ENCODE measurements at regions not wholly inside any gene's neighbourhood (a gene's known extent, or its start where the extent isn't known, plus 50 kb on each side); places are given as distances from the start of the nearest gene placed in this dataset.

DNA sequence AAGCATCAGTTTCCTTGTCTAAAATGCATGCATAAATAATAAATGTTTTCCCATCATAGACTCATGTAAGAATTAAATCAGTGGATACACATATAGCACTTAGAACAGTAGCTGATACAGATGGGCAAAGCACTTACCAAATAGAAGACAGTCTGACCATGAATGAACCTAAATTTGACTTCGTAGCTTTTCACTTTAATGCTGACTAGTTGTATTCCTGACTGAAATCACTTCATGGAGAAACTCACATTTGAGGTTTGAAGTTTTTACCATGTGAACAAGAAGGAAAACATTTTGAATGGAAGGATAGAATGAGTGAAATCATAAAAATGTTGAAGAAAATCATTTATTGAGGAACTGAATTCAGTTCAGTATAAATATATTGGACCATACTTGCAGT lies 68.8 kb upstream of the TMCO5A start:
- H3K9me3 ChIP-seq (ENCODE audit: control insufficient read depth in 2 of 2, low read length in 2 of 2) = no peaks in the 10 kb centered on the region
- DNase-seq (no peak), ATAC-seq (ENCODE audit: low read depth in 2 of 2) (no peak)
- H3K27me3 ChIP-seq (ENCODE audit: control insufficient read depth, insufficient read depth, low read length) = no peaks in the 10 kb centered on the region
- no peak overlapping the region for H3K4me3 Mint-ChIP-seq
- no peaks in the 10 kb centered on the region for H3K4me1 ChIP-seq (ENCODE audit: control insufficient read depth, insufficient read depth, low read length, poor library complexity, severe bottlenecking)
- H3K27ac ChIP-seq (ENCODE audit: insufficient read depth, low read length, poor library complexity, severe bottlenecking) = no peak overlapping the region
- no peaks in the 10 kb centered on the region for H3K4me1 Mint-ChIP-seq
- peaks cover 0 to 5% (median 1%) of the 10 kb centered on the region in 7 donors for H3K9me3 Mint-ChIP-seq
- H3K36me3 Mint-ChIP-seq = no peaks in the 10 kb centered on the region
- no peaks in the 10 kb centered on the region for H3K36me3 ChIP-seq (ENCODE audit: control insufficient read depth, insufficient read depth, low read length)
- no peak overlapping the region for H3K27ac Mint-ChIP-seq
- no peak overlapping the region for H3K4me3 ChIP-seq (ENCODE audit: low read depth, low read length)
- no peaks in the 10 kb centered on the region for H3K27me3 Mint-ChIP-seq

- Histone ChIP-seq H3K27ac (ENCODE audit: insufficient read depth, low read length, poor library complexity, severe bottlenecking) (no peak overlapping the region), H3K27me3 (ENCODE audit: control insufficient read depth, insufficient read depth, low read length) (peaks cover 3% of the 10 kb centered on the region), H3K4me1 (ENCODE audit: control insufficient read depth, insufficient read depth, low read length, poor library complexity, severe bottlenecking) (no peaks in the 10 kb centered on the region), H3K9me3 (ENCODE audit: control insufficient read depth in 2 of 2, low read length in 2 of 2) (no peaks in the 10 kb centered on the region), H3K36me3 (ENCODE audit: control insufficient read depth, insufficient read depth, low read length) (no peaks in the 10 kb centered on the region), H3K4me3 (ENCODE audit: low read depth, low read length) (no peak overlapping the region)
- H3K9me3 Mint-ChIP-seq = no peaks in the 10 kb centered on the region
- DNase-seq (no peak), ATAC-seq (ENCODE audit: low read depth in 2 of 2) (no peak)
- H3K27me3 Mint-ChIP-seq = peaks cover 8% of the 10 kb centered on the region
- H3K4me1 Mint-ChIP-seq = no peaks in the 10 kb centered on the region
- H3K4me3 Mint-ChIP-seq = no peak overlapping the region
- no peaks in the 10 kb centered on the region for H3K36me3 Mint-ChIP-seq
- H3K27ac Mint-ChIP-seq = no peak overlapping the region
Measured at GRCh38 chr15:37870711-37871110, 63.7 kb upstream of the TMCO5A start.

- no peaks in the 10 kb centered on the region for H3K9me3 Mint-ChIP-seq
- no peak overlapping the region for H3K4me3 Mint-ChIP-seq
- Histone ChIP-seq H3K27me3 (ENCODE audit: control insufficient read depth, insufficient read depth, low read length) (peaks cover 3% of the 10 kb centered on the region), H3K4me3 (ENCODE audit: low read depth, low read length) (no peak overlapping the region), H3K4me1 (ENCODE audit: control insufficient read depth, insufficient read depth, low read length, poor library complexity, severe bottlenecking) (no peaks in the 10 kb centered on the region), H3K27ac (ENCODE audit: insufficient read depth, low read length, poor library complexity, severe bottlenecking) (no peak overlapping the region), H3K36me3 (ENCODE audit: control insufficient read depth, insufficient read depth, low read length) (no peaks in the 10 kb centered on the region), H3K9me3 (ENCODE audit: control insufficient read depth in 2 of 2, low read length in 2 of 2) (no peaks in the 10 kb centered on the region)
- DNase-seq (no peak), ATAC-seq (ENCODE audit: low read depth in 2 of 2) (no peak)
- H3K36me3 Mint-ChIP-seq = no peaks in the 10 kb centered on the region
- H3K4me1 Mint-ChIP-seq = no peaks in the 10 kb centered on the region
- H3K27me3 Mint-ChIP-seq = peaks cover 8% of the 10 kb centered on the region
- no peak overlapping the region for H3K27ac Mint-ChIP-seq
Measured at GRCh38 chr15:37872661-37873060, 61.8 kb upstream of the TMCO5A start.

GRCh38 chr15:37873336-37873735 lies 61.1 kb upstream of the TMCO5A start:
- Histone ChIP-seq H3K4me3 (ENCODE audit: low read depth, low read length) (no peak overlapping the region), H3K4me1 (ENCODE audit: control insufficient read depth, insufficient read depth, low read length, poor library complexity, severe bottlenecking) (no peaks in the 10 kb centered on the region), H3K9me3 (ENCODE audit: control insufficient read depth in 2 of 2, low read length in 2 of 2) (no peaks in the 10 kb centered on the region), H3K27ac (ENCODE audit: insufficient read depth, low read length, poor library complexity, severe bottlenecking) (no peak overlapping the region), H3K27me3 (ENCODE audit: control insufficient read depth, insufficient read depth, low read length) (peaks cover 3% of the 10 kb centered on the region), H3K36me3 (ENCODE audit: control insufficient read depth, insufficient read depth, low read length) (no peaks in the 10 kb centered on the region)
- peaks cover 8% of the 10 kb centered on the region for H3K27me3 Mint-ChIP-seq
- DNase-seq (no peak), ATAC-seq (ENCODE audit: low read depth in 2 of 2) (no peak)
- H3K27ac Mint-ChIP-seq = no peak overlapping the region
- no peaks in the 10 kb centered on the region for H3K9me3 Mint-ChIP-seq
- H3K4me1 Mint-ChIP-seq = no peaks in the 10 kb centered on the region
- H3K4me3 Mint-ChIP-seq = no peak overlapping the region
- no peaks in the 10 kb centered on the region for H3K36me3 Mint-ChIP-seq

DNA sequence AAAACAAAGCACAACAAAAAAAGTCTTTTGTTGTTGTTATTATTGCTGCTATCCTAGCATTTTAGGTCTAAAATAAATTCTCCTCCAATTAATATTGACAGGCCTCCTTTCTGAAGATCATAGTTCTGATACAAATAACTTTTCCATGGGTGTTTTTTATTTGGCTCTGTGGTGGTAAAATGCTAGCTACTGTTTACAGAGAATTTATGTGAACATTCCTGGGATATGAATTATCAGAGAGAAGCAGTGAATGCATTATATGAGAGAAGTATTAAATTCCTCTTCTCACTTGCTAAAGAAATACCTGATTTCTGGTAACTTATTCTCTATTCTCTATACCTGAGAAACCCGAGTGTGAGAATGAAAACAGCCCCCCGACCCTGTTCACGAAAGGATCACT lies 57.5 kb upstream of the TMCO5A start:
- no peak overlapping the region for H3K4me3 ChIP-seq (ENCODE audit: low read depth, low read length)
- H3K4me1 ChIP-seq (ENCODE audit: control insufficient read depth, insufficient read depth, low read length, poor library complexity, severe bottlenecking) = no peaks in the 10 kb centered on the region
- H3K4me1 Mint-ChIP-seq = no peaks in the 10 kb centered on the region
- no peak for DNase-seq
- no peaks in the 10 kb centered on the region for H3K36me3 ChIP-seq (ENCODE audit: control insufficient read depth, insufficient read depth, low read length)
- no peaks in the 10 kb centered on the region for H3K9me3 Mint-ChIP-seq
- peaks cover 8% of the 10 kb centered on the region for H3K27me3 Mint-ChIP-seq
- no peak overlapping the region for H3K27ac ChIP-seq (ENCODE audit: insufficient read depth, low read length, poor library complexity, severe bottlenecking)
- H3K27ac Mint-ChIP-seq = no peak overlapping the region
- H3K27me3 ChIP-seq (ENCODE audit: control insufficient read depth, insufficient read depth, low read length) = peaks cover 5% of the 10 kb centered on the region
- no peaks in the 10 kb centered on the region for H3K36me3 Mint-ChIP-seq
- no peak overlapping the region for H3K4me3 Mint-ChIP-seq
- no peak for ATAC-seq (ENCODE audit: low read depth in 2 of 2)
- no peaks in the 10 kb centered on the region for H3K9me3 ChIP-seq (ENCODE audit: control insufficient read depth in 2 of 2, low read length in 2 of 2)

DNA sequence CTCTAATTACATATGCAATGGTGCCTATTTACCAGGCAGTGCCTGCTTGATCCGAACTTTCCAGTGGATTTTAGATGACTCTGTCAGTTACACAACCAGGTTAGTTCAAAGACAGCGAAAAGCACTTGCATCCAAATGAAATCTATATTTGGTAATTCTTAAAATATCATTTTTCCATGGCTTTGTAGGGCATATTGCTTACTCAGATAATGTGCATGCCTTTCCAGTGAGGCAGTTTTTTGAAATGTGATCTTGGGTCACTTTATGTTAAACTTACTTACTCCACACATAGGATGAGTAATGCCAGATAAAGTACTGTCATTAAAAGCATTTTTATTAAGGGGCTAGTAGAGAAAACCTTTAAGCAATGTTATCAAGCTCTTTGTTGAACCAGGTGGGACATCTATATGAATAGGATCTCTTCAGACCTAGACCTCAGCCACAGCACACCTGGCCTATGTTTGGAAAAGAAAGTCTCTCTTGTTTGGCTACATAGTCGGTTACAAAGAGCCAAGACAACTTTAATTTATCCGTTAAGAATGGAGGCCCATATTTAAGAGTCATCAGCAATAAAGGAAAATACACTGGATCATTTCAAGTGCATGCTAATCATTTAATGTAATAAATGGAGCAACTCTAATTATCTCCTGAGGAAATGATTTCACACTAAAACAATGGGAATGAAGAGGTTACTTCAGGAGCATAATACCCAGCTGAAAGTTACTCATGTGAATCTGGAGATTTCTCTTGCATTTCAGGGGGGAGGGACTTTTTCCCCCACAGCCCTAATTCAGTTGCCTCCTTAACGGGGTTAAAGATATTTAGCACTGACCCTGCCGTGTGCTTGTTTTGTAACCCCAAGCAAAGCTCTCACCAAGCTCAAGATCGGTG lies 56.3 kb upstream of the TMCO5A start:
- H3K4me3 Mint-ChIP-seq = no peak overlapping the region

DNA sequence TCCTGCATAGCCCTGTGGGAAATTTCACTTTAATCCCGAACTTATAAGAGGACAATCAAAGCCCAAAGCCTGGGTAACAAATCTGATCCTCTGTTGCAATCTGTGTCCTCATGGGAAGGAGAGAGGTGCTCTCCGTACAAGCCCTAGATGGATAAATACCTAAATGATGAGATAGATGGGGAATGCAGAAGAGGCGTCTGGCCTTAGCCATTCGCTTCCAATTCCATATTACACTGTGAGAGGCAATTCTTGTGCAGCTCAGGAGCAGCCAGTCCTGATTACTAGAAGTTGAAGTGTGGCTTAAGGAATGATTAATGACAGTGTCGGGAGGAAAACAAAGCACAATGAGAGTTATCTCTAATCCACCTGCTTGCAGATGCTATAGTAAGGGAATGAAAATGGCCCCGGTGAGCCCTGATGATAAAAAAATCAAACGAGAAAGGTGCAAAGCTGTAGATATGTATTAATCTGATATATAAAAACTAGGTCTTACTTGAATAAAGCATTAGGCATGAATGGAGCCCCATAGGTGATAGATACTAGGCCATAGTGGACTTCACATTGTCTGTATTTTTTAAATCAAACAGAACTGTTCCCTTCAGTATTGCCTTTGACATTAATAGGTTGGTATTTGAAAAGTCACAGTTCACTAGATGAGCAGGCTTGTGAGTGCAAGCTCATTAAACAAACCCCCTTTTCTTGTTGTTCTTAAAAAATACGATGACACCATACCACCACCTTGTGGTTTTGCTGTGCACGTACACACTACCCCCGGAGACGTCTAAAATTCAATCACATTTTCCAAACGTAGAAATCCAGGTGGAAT lies 54.2 kb upstream of the TMCO5A start:
- Mint-ChIP-seq H3K36me3 (no peaks in the 10 kb centered on the region), H3K27me3 (peaks cover 6% of the 10 kb centered on the region), H3K9me3 (peaks cover 0 to 1% (median 0%) of the 10 kb centered on the region in 7 donors), H3K27ac (no peak overlapping the region), H3K4me3 (no peak overlapping the region), H3K4me1 (no peaks in the 10 kb centered on the region)
- DNase-seq (peak in 1 of 3 donors; percentile 12), ATAC-seq (ENCODE audit: low read depth in 2 of 2) (no peak)
- H3K4me3 ChIP-seq (ENCODE audit: low read depth, low read length) = no peak overlapping the region
- no peak overlapping the region for H3K27ac ChIP-seq (ENCODE audit: insufficient read depth, low read length, poor library complexity, severe bottlenecking)
- no peaks in the 10 kb centered on the region for H3K9me3 ChIP-seq (ENCODE audit: control insufficient read depth in 2 of 2, low read length in 2 of 2)
- no peaks in the 10 kb centered on the region for H3K4me1 ChIP-seq (ENCODE audit: control insufficient read depth, insufficient read depth, low read length, poor library complexity, severe bottlenecking)
- H3K36me3 ChIP-seq (ENCODE audit: control insufficient read depth, insufficient read depth, low read length) = no peaks in the 10 kb centered on the region
- peaks cover 2% of the 10 kb centered on the region for H3K27me3 ChIP-seq (ENCODE audit: control insufficient read depth, insufficient read depth, low read length)

More for the DNA sequence above, 56.3 kb upstream of the TMCO5A start:
- peaks cover 2% of the 10 kb centered on the region for H3K27me3 ChIP-seq (ENCODE audit: control insufficient read depth, insufficient read depth, low read length)
- no peaks in the 10 kb centered on the region for H3K36me3 ChIP-seq (ENCODE audit: control insufficient read depth, insufficient read depth, low read length)
- no peak overlapping the region for H3K27ac ChIP-seq (ENCODE audit: insufficient read depth, low read length, poor library complexity, severe bottlenecking)
- H3K9me3 Mint-ChIP-seq = peaks cover 0 to 1% (median 0%) of the 10 kb centered on the region in 7 donors
- H3K36me3 Mint-ChIP-seq = no peaks in the 10 kb centered on the region
- no peak overlapping the region for H3K27ac Mint-ChIP-seq
- H3K9me3 ChIP-seq (ENCODE audit: control insufficient read depth in 2 of 2, low read length in 2 of 2) = no peaks in the 10 kb centered on the region
- H3K4me1 ChIP-seq (ENCODE audit: control insufficient read depth, insufficient read depth, low read length, poor library complexity, severe bottlenecking) = no peaks in the 10 kb centered on the region
- DNase-seq = no peak
- H3K4me1 Mint-ChIP-seq = no peaks in the 10 kb centered on the region
- no peak overlapping the region for H3K4me3 ChIP-seq (ENCODE audit: low read depth, low read length)
- no peak for ATAC-seq (ENCODE audit: low read depth in 2 of 2)
- H3K27me3 Mint-ChIP-seq = peaks cover 2% of the 10 kb centered on the region

Data from CD4-positive, CD25-positive, alpha-beta regulatory T cell (primary cell).